Gastrocnemius medialis (tissue), 4 donors: ENCODE measurements at regions not wholly inside any gene's neighbourhood (a gene's known extent, or its start where the extent isn't known, plus 50 kb on each side); places are given as distances from the start of the nearest gene placed in this dataset.
"Not testable (repeated sequence)": the region's sequence is repeated elsewhere in the genome, so short reads cannot be mapped to it uniquely, and the experiment has no call there.

ENCODE experiments used
- ATAC-seq, 2 donors: fragments of 150-250 bp; one replicate each; pipeline ENCODE4 v1.9.1; 2016
- DNase-seq, 2 donors: peaks; one replicate each; pipeline ENCODE4 v3.0.0-alpha.2; 2019
- H3K27ac ChIP-seq, 4 donors: fragments of 200-600 bp; sonication (generic); 1 replicate in 1 of 4; 2 replicates in 3 of 4; pipeline ENCODE4 v1.5.1; 2016 to 2018; ENCODE audit warnings: mild to moderate bottlenecking in 2 of 4, moderate library complexity in 1 of 4
- H3K27me3 ChIP-seq, 3 donors: fragments of 200-600 bp; sonication (generic) in 2 of 3; 1 replicate in 1 of 3; 2 replicates in 2 of 3; pipeline versions ENCODE4 v1.5.1 to v1.6.0; 2016 to 2019; ENCODE audit warnings: mild to moderate bottlenecking in 1 of 3, moderate library complexity in 1 of 3
- H3K36me3 ChIP-seq, 2 donors: fragments of 200-600 bp; sonication (generic) in 1 of 2; one replicate each; pipeline ENCODE4 v1.5.1; 2017 to 2018
- H3K4me1 ChIP-seq, 2 donors: fragments of 200-600 bp; sonication (generic) in 1 of 2; one replicate each; pipeline ENCODE4 v1.5.1; 2016 to 2017; ENCODE audit warnings: mild to moderate bottlenecking in 2 of 2
- H3K4me3 ChIP-seq, 4 donors: fragments of 200-600 bp; sonication (generic) in 3 of 4; 1 replicate in 1 of 4; 2 replicates in 3 of 4; pipeline ENCODE4 v1.5.1; 2016 to 2019; ENCODE audit warnings: mild to moderate bottlenecking in 2 of 4
- H3K9me3 ChIP-seq, 3 donors: fragments of 200-600 bp; sonication (generic) in 2 of 3; 1 replicate in 1 of 3; 2 replicates in 2 of 3; pipeline ENCODE4 v1.5.1; 2016 to 2019
- CTCF ChIP-seq, 5 experiments: fragments of 450-650 bp in 3 of 5; fragments of 200-600 bp in 2 of 5; sonication (generic) in 2 of 5; IDR thresholded peaks in 4 of 5; conservative IDR thresholded peaks in 1 of 5; 1 replicate in 4 of 5; 2 replicates in 1 of 5; pipeline ENCODE4 v1.5.1; 2016 to 2019; ENCODE audit warnings: antibody characterized with exemption in 5 of 5, mild to moderate bottlenecking in 3 of 5, moderate library complexity in 3 of 5
- POLR2A ChIP-seq, 2 donors: fragments of 450-650 bp; IDR thresholded peaks; one replicate each; pipeline ENCODE4 v1.6.1; 2017; ENCODE audit warnings: antibody characterized with exemption in 2 of 2, mild to moderate bottlenecking in 2 of 2, moderate library complexity in 2 of 2
- in situ Hi-C, 4 donors: fragments of 200-750 bp; cut with MboI; loops; one replicate each; pipeline versions ENCODE4 v1.15.0 to v1.8.0; 2017; ENCODE audit warnings: low sequenced_read_pairs in 4 of 4
- intact Hi-C: fragments of 100-400 bp; cut with DNase I; formaldehyde crosslinking; loops from one replicate; pipeline ENCODE4 v1.15.1; 2023; ENCODE audit warnings: low total_unique reads

GRCh38 chr2:133867166-133867565, 298.9 kb upstream of the NCKAP5 start:
- Histone ChIP-seq H3K4me3 (no peak overlapping the region), H3K27me3 (no peaks in the 10 kb centered on the region), H3K4me1 (no peaks in the 10 kb centered on the region), H3K36me3 (no peaks in the 10 kb centered on the region), H3K27ac (no peak overlapping the region), H3K9me3 (no peaks in the 10 kb centered on the region)
- TF ChIP-seq CTCF (IDR thresholded peaks at IDR 0.05 in 4 of 5, conservative IDR thresholded peaks at IDR 0.05 in 1 of 5) (no peak), POLR2A (IDR thresholded peaks at IDR 0.05) (no peak)
- DNase-seq (no peak), ATAC-seq (no peak)
- in situ Hi-C loops (loop anchor here in 1 of 4 donors (25.0 kb wide), 1 partner anchor 545 kb away; no protein-coding TSS in a partner anchor), intact Hi-C loops (no loop called here)

- no peaks in the 10 kb centered on the region for H3K9me3 ChIP-seq
- intact Hi-C loops (no loop called here), in situ Hi-C loops (loop anchor here in 1 of 4 donors (25.0 kb wide), 1 partner anchor 541 kb away; no protein-coding TSS in a partner anchor)
- H3K4me1 ChIP-seq = no peaks in the 10 kb centered on the region
- no peak overlapping the region for H3K27ac ChIP-seq
- ATAC-seq (no peak), DNase-seq (no peak)
- TF ChIP-seq CTCF (IDR thresholded peaks at IDR 0.05 in 4 of 5, conservative IDR thresholded peaks at IDR 0.05 in 1 of 5) (no peak), POLR2A (IDR thresholded peaks at IDR 0.05) (no peak)
- H3K36me3 ChIP-seq = no peaks in the 10 kb centered on the region
- no peaks in the 10 kb centered on the region for H3K27me3 ChIP-seq
- no peak overlapping the region for H3K4me3 ChIP-seq
Observed at GRCh38 chr2:133871545-133872209, 303.4 kb upstream of the NCKAP5 start.

- no peaks in the 10 kb centered on the region for H3K36me3 ChIP-seq
- no peak overlapping the region for H3K4me3 ChIP-seq
- intact Hi-C loops = no loop called here
- no peaks in the 10 kb centered on the region for H3K4me1 ChIP-seq
- no peak for ATAC-seq
- in situ Hi-C loops = loop anchor here in 1 of 4 donors (25.0 kb wide), 2 partner anchors 234 to 359 kb away; no protein-coding TSS in a partner anchor
- no peaks in the 10 kb centered on the region for H3K9me3 ChIP-seq
- TF ChIP-seq POLR2A (IDR thresholded peaks at IDR 0.05) (no peak), CTCF (IDR thresholded peaks at IDR 0.05 in 4 of 5, conservative IDR thresholded peaks at IDR 0.05 in 1 of 5) (no peak)
- no peak for DNase-seq
- H3K27me3 ChIP-seq = no peaks in the 10 kb centered on the region
- no peak overlapping the region for H3K27ac ChIP-seq
Observed at GRCh38 chr2:133878326-133878725, 310.1 kb upstream of the NCKAP5 start.

GRCh38 chr2:133879703-133880102, 311.4 kb upstream of the NCKAP5 start:
- TF ChIP-seq CTCF (IDR thresholded peaks at IDR 0.05 in 4 of 5, conservative IDR thresholded peaks at IDR 0.05 in 1 of 5) (no peak), POLR2A (IDR thresholded peaks at IDR 0.05) (no peak)
- no peaks in the 10 kb centered on the region for H3K36me3 ChIP-seq
- DNase-seq (no peak), ATAC-seq (no peak)
- H3K27ac ChIP-seq = no peak overlapping the region
- no peaks in the 10 kb centered on the region for H3K9me3 ChIP-seq
- no peaks in the 10 kb centered on the region for H3K27me3 ChIP-seq
- H3K4me3 ChIP-seq = no peak overlapping the region
- in situ Hi-C loops = loop anchor here in 1 of 4 donors (25.0 kb wide), 2 partner anchors 233 to 358 kb away; no protein-coding TSS in a partner anchor
- no peaks in the 10 kb centered on the region for H3K4me1 ChIP-seq
- intact Hi-C loops = loop anchor here (10.0 kb wide), 1 partner anchor 325 kb away; no protein-coding TSS in a partner anchor

- H3K9me3 ChIP-seq, H3K27me3 ChIP-seq, H3K4me3 ChIP-seq, ATAC-seq, H3K27ac ChIP-seq, H3K4me1 ChIP-seq, H3K36me3 ChIP-seq, DNase-seq: not testable (repeated sequence)
- intact Hi-C loops = loop anchor here (10.0 kb wide), 1 partner anchor 323 kb away; no protein-coding TSS in a partner anchor
- in situ Hi-C loops = loop anchor here in 1 of 4 donors (25.0 kb wide), 2 partner anchors 230 to 355 kb away; no protein-coding TSS in a partner anchor
Observed at GRCh38 chr2:133882159-133882558, 313.9 kb upstream of the NCKAP5 start.
